Hepatocyte (in vitro differentiated cells): ENCODE measurements at regions not wholly inside any gene's neighbourhood (a gene's known extent, or its start where the extent isn't known, plus 50 kb on each side); places are given as distances from the start of the nearest gene placed in this dataset.
A peak's percentile ranks its signal among the peaks of the same experiment; 100 is the strongest.

Source experiments
- DNase-seq: peaks from one replicate; pipeline ENCODE4 v3.0.0-alpha.2; 2016; ENCODE audit warnings: low spot score
- H2AFZ ChIP-seq: fragments of 200-600 bp; sonication (generic); 2 replicates; pipeline ENCODE4 v1.6.0; 2016; ENCODE audit warnings: antibody characterized with exemption, mild to moderate bottlenecking
- H3K27ac ChIP-seq: fragments of 200-600 bp; sonication (generic); 2 replicates; pipeline ENCODE4 v1.5.1; 2016; ENCODE audit warnings: mild to moderate bottlenecking
- H3K27me3 ChIP-seq: fragments of 200-600 bp; sonication (generic); 2 replicates; pipeline ENCODE4 v1.6.1; 2016
- H3K36me3 ChIP-seq: fragments of 200-600 bp; sonication (generic); replicated peaks from 2 replicates; pipeline ENCODE4 v1.5.1; 2016; ENCODE audit warnings: low read depth; ENCODE audit not compliant: insufficient read depth
- H3K4me1 ChIP-seq: fragments of 200-600 bp; sonication (generic); 2 replicates; pipeline ENCODE4 v1.5.1; 2016; ENCODE audit warnings: mild to moderate bottlenecking, moderate library complexity; ENCODE audit not compliant: insufficient read depth
- H3K4me2 ChIP-seq: fragments of 200-600 bp; sonication (generic); 2 replicates; pipeline ENCODE4 v1.6.0; 2016
- H3K4me3 ChIP-seq: fragments of 200-600 bp; sonication (generic); 2 replicates; pipeline ENCODE4 v1.5.1; 2016; ENCODE audit warnings: mild to moderate bottlenecking
- H3K79me2 ChIP-seq: fragments of 200-600 bp; sonication (generic); 2 replicates; pipeline ENCODE4 v1.6.0; 2017; ENCODE audit warnings: mild to moderate bottlenecking
- H3K9me2 ChIP-seq: fragments of 200-600 bp; sonication (generic); replicated peaks from 2 replicates; pipeline ENCODE4 v1.6.0; 2017; ENCODE audit warnings: mild to moderate bottlenecking; ENCODE audit not compliant: insufficient read depth
- H3K9me3 ChIP-seq: fragments of 200-600 bp; sonication (generic); 2 replicates; pipeline ENCODE4 v1.5.1; 2016; ENCODE audit warnings: low read depth, mild to moderate bottlenecking
- H4K20me1 ChIP-seq: fragments of 200-600 bp; sonication (generic); 2 replicates; pipeline ENCODE4 v1.6.0; 2016; ENCODE audit warnings: mild to moderate bottlenecking; ENCODE audit not compliant: insufficient read depth, poor library complexity, severe bottlenecking
- EZH2 ChIP-seq: fragments of 200-600 bp; sonication (generic); IDR thresholded peaks from 2 replicates; pipeline ENCODE4 v1.6.1; 2016; ENCODE audit warnings: antibody characterized with exemption, mild to moderate bottlenecking, borderline replicate concordance
- EZH2phosphoT487 ChIP-seq: fragments of 200-600 bp; sonication (generic); IDR thresholded peaks from one replicate; pipeline ENCODE4 v1.6.1; 2018; ENCODE audit warnings: antibody characterized with exemption, mild to moderate bottlenecking, low read depth, moderate library complexity; ENCODE audit not compliant: unreplicated experiment, severe bottlenecking
- WGBS: methylation state at CpG from one replicate; pipeline ENCODE4 v1.1.6; 2016; ENCODE audit warnings: low lambda C conversion rate; ENCODE audit errors: missing lambda C conversion rate; 5-methylcytosine and 5-hydroxymethylcytosine counted together
- TF ChIP-seq, protein P1 (sequence below): fragments of 200-600 bp; sonication (generic); IDR thresholded peaks from 2 replicates; pipeline ENCODE4 v1.5.1; 2016; ENCODE audit warnings: antibody characterized with exemption, mild to moderate bottlenecking; ENCODE audit not compliant: poor library complexity

DNA sequence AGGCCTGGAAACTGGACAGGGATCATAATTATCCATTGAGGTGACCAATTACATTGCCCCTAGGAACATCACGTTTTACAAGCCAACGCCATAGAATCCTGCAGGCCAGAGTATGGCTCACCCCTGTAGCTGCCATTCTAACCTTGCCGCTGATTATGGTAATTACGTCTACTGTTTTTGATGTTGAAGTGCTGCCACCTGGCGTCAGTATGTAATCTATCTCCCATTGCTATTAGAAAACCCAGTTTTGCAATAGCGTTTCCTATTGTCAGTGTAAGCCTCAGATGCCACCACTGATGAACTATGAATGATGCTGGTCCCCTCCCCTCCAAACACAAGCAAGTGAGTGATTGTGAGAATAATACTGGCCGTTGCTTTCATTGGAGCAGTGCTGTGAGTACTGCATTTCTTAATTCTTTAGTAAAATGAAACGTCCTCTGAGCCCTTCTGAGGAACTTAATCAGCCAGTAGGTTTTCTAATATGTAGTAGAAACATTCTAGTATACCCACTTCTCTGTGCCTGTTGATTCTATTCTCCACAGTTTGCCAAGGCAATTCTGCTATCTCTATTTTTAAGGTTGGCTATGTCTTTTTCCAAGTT lies 100.5 kb upstream of the NMUR2 start:
- H3K27me3 ChIP-seq = no peaks in the 10 kb centered on the region
- H3K4me3 ChIP-seq = no peak overlapping the region
- H3K79me2 ChIP-seq = no peaks in the 10 kb centered on the region
- DNase-seq = peak; percentile 82
- H3K9me3 ChIP-seq = no peaks in the 10 kb centered on the region
- H2AFZ ChIP-seq = no peak overlapping the region
- H3K27ac ChIP-seq = no peak overlapping the region
- 11% methylated on average over 8 of the region's 8 CpGs for WGBS
- no peaks in the 10 kb centered on the region for H3K4me1 ChIP-seq
- no peak overlapping the region for H3K4me2 ChIP-seq
- no peaks in the 10 kb centered on the region for H3K9me2 ChIP-seq
- TF ChIP-seq EZH2phosphoT487 = no peak
- TF ChIP-seq EZH2 = no peak
- TF ChIP-seq, protein P1, sequence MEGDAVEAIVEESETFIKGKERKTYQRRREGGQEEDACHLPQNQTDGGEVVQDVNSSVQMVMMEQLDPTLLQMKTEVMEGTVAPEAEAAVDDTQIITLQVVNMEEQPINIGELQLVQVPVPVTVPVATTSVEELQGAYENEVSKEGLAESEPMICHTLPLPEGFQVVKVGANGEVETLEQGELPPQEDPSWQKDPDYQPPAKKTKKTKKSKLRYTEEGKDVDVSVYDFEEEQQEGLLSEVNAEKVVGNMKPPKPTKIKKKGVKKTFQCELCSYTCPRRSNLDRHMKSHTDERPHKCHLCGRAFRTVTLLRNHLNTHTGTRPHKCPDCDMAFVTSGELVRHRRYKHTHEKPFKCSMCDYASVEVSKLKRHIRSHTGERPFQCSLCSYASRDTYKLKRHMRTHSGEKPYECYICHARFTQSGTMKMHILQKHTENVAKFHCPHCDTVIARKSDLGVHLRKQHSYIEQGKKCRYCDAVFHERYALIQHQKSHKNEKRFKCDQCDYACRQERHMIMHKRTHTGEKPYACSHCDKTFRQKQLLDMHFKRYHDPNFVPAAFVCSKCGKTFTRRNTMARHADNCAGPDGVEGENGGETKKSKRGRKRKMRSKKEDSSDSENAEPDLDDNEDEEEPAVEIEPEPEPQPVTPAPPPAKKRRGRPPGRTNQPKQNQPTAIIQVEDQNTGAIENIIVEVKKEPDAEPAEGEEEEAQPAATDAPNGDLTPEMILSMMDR = peak; percentile 77
- H4K20me1 ChIP-seq = no peaks in the 10 kb centered on the region
- H3K36me3 ChIP-seq = no peaks in the 10 kb centered on the region

- TF ChIP-seq, protein P1 = no peak
- TF ChIP-seq EZH2phosphoT487 (no peak), EZH2 (no peak)
- no peak overlapping the region for H3K4me2 ChIP-seq
- H3K27ac ChIP-seq = no peak overlapping the region
- no peaks in the 10 kb centered on the region for H3K9me2 ChIP-seq
- no peak overlapping the region for H2AFZ ChIP-seq
- no peaks in the 10 kb centered on the region for H3K27me3 ChIP-seq
- no peaks in the 10 kb centered on the region for H3K79me2 ChIP-seq
- WGBS = 92% methylated on average over 5 of the region's 5 CpGs
- no peaks in the 10 kb centered on the region for H3K9me3 ChIP-seq
- no peak overlapping the region for H3K4me3 ChIP-seq
- H3K4me1 ChIP-seq = no peaks in the 10 kb centered on the region
- H4K20me1 ChIP-seq = no peaks in the 10 kb centered on the region
- H3K36me3 ChIP-seq = no peaks in the 10 kb centered on the region
- DNase-seq = no peak
Measured at GRCh38 chr5:152511120-152511519, 106.0 kb upstream of the NMUR2 start.

- no peak for DNase-seq
- Histone ChIP-seq H3K4me3 (no peak overlapping the region), H3K9me2 (no peaks in the 10 kb centered on the region), H3K27me3 (peaks cover 3% of the 10 kb centered on the region), H3K4me2 (no peak overlapping the region), H3K36me3 (no peaks in the 10 kb centered on the region), H3K9me3 (no peaks in the 10 kb centered on the region), H4K20me1 (no peaks in the 10 kb centered on the region), H2AFZ (no peak overlapping the region), H3K79me2 (no peaks in the 10 kb centered on the region), H3K4me1 (no peaks in the 10 kb centered on the region), H3K27ac (no peak overlapping the region)
- TF ChIP-seq EZH2 = no peak
- TF ChIP-seq, protein P1 = no peak
- no peak for TF ChIP-seq EZH2phosphoT487
- WGBS = 85% methylated on average over 7 of the region's 7 CpGs
Measured at GRCh38 chr5:152511531-152512132, 106.6 kb upstream of the NMUR2 start.
